GM12892 (cell line): ENCODE measurements at regions not wholly inside any gene's neighbourhood (a gene's known extent, or its start where the extent isn't known, plus 50 kb on each side); places are given as distances from the start of the nearest gene placed in this dataset.

ENCODE experiments used
- POLR2A ChIP-seq: IDR thresholded peaks from 2 replicates; pipeline ENCODE4 v1.6.1; 2011; ENCODE audit warnings: low read depth, low read length, control low read depth
- POLR2AphosphoS5 ChIP-seq: IDR thresholded peaks from 2 replicates; pipeline ENCODE4 v1.6.1; 2011; ENCODE audit warnings: low read depth, low read length, control low read depth
- TAF1 ChIP-seq: IDR thresholded peaks from 2 replicates; pipeline ENCODE4 v1.6.1; 2011; ENCODE audit warnings: low read depth, mild to moderate bottlenecking, control low read depth, low read length, borderline replicate concordance

DNA sequence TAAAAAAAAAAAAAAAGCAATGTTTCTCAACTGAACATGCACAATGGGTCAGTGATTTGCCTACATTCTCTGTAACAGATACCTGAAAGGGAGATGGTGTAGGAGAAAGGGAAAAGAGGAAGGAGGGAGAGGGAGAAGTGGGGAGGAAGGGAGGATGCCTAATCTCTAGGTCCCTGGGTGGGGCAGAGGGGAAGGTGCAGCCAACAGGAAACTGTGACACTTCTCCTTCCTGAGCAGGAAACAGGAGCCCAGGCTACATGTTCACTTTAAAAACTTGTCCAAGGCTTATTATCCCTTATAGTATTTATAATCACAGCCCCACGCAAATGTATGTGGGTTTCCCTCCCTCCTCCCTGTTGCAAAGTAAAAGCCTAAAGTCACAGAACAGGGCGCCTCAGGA lies 137.9 kb downstream of the MINAR1 start:
- TF ChIP-seq POLR2AphosphoS5 (no peak), POLR2A (no peak), TAF1 (no peak)
